Neuronal stem cell (in vitro differentiated cells): ENCODE measurements at regions not wholly inside any gene's neighbourhood (a gene's known extent, or its start where the extent isn't known, plus 50 kb on each side); places are given as distances from the start of the nearest gene placed in this dataset.
A peak's percentile ranks its signal among the peaks of the same experiment; 100 is the strongest.
"Not testable (repeated sequence)": the region's sequence is repeated elsewhere in the genome, so short reads cannot be mapped to it uniquely, and the experiment has no call there.

ENCODE experiments used
- DNase-seq: peaks from one replicate; pipeline ENCODE4 v3.0.0-alpha.2; 2013; ENCODE audit warnings: low spot score
- H2AFZ ChIP-seq: one replicate; pipeline ENCODE4 v1.6.1; 2013; ENCODE audit warnings: mild to moderate bottlenecking, low read length, inconsistent platforms
- H2AK5ac ChIP-seq: 2 replicates; pipeline ENCODE4 v1.6.1; 2013; ENCODE audit warnings: low read depth, mild to moderate bottlenecking, inconsistent platforms, low read length, moderate library complexity, mixed read lengths
- H2BK120ac ChIP-seq: 2 replicates; pipeline ENCODE4 v1.6.1; 2013; ENCODE audit warnings: low read depth, mild to moderate bottlenecking, inconsistent platforms, low read length, moderate library complexity, mixed read lengths
- H2BK12ac ChIP-seq: one replicate; pipeline ENCODE4 v1.6.1; 2013; ENCODE audit warnings: low read length, inconsistent platforms
- H2BK15ac ChIP-seq: 2 replicates; pipeline ENCODE4 v1.6.1; 2013; ENCODE audit warnings: mild to moderate bottlenecking, low read length, inconsistent platforms, mixed read lengths
- H2BK5ac ChIP-seq: one replicate; pipeline ENCODE4 v1.6.1; 2013; ENCODE audit warnings: inconsistent platforms, mild to moderate bottlenecking, low read length, moderate library complexity
- H3K14ac ChIP-seq: one replicate; pipeline ENCODE4 v1.6.1; 2013; ENCODE audit warnings: low read length, inconsistent platforms
- H3K18ac ChIP-seq: 2 replicates; pipeline ENCODE4 v1.6.1; 2013; ENCODE audit warnings: low read length, inconsistent platforms
- H3K23ac ChIP-seq: 2 replicates; pipeline ENCODE4 v1.6.1; 2013; ENCODE audit warnings: low read depth, mild to moderate bottlenecking, mixed read lengths, low read length, inconsistent platforms; ENCODE audit not compliant: poor library complexity
- H3K27ac ChIP-seq: replicated peaks from 3 replicates; pipeline ENCODE4 v1.5.1; 2013; ENCODE audit warnings: low read length, inconsistent platforms
- H3K27me3 ChIP-seq, 3 experiments: 2 replicates each; pipeline ENCODE4 v1.6.1; 2013; ENCODE audit warnings: low read length in 3 of 3, mild to moderate bottlenecking in 2 of 3, inconsistent platforms in 1 of 3, low read depth in 1 of 3, mixed read lengths in 1 of 3, moderate library complexity in 1 of 3; ENCODE audit not compliant: control insufficient read depth in 3 of 3, insufficient read depth in 3 of 3
- H3K36me3 ChIP-seq, 2 donors: replicated peaks in 1 of 2; 2 replicates each; pipeline ENCODE4 v1.6.1; 2013; ENCODE audit warnings: low read length in 2 of 2; ENCODE audit not compliant: control insufficient read depth in 2 of 2, insufficient read depth in 2 of 2
- H3K4ac ChIP-seq: 2 replicates; pipeline ENCODE4 v1.6.1; 2013; ENCODE audit warnings: inconsistent platforms, mild to moderate bottlenecking, low read length, moderate library complexity
- H3K4me1 ChIP-seq, 2 donors: 1 replicate in 1 of 2; 2 replicates in 1 of 2; pipeline ENCODE4 v1.6.1; 2013; ENCODE audit warnings: low read length in 2 of 2, low read depth in 1 of 2; ENCODE audit not compliant: control insufficient read depth in 2 of 2, insufficient read depth in 1 of 2
- H3K4me2 ChIP-seq: one replicate; pipeline ENCODE4 v1.6.1; 2013; ENCODE audit warnings: mild to moderate bottlenecking, low read length, inconsistent platforms; ENCODE audit not compliant: insufficient read depth, poor library complexity, severe bottlenecking
- H3K4me3 ChIP-seq, 2 donors: 2 replicates each; pipeline ENCODE4 v1.5.1; 2013; ENCODE audit warnings: low read length in 2 of 2, mild to moderate bottlenecking in 2 of 2, inconsistent platforms in 1 of 2, moderate library complexity in 1 of 2
- H3K79me1 ChIP-seq: one replicate; pipeline ENCODE4 v1.6.1; 2013; ENCODE audit warnings: low read depth, mild to moderate bottlenecking, inconsistent platforms, low read length, moderate library complexity
- H3K9ac ChIP-seq: one replicate; pipeline ENCODE4 v1.6.1; 2013; ENCODE audit warnings: mild to moderate bottlenecking, low read depth, low read length, inconsistent platforms; ENCODE audit not compliant: poor library complexity
- H3K9me3 ChIP-seq, 2 donors: replicated peaks in 1 of 2; 2 replicates each; pipeline versions ENCODE3 to v1.6.1; 2013; ENCODE audit warnings: low read length in 2 of 2, mild to moderate bottlenecking in 2 of 2, inconsistent platforms in 1 of 2, low read depth in 1 of 2, mixed read lengths in 1 of 2, moderate library complexity in 1 of 2; ENCODE audit not compliant: control insufficient read depth in 2 of 2, insufficient read depth in 1 of 2
- H4K8ac ChIP-seq: one replicate; pipeline ENCODE4 v1.6.1; 2013; ENCODE audit warnings: low read depth, mild to moderate bottlenecking, inconsistent platforms, low read length, moderate library complexity
- H4K91ac ChIP-seq: one replicate; pipeline ENCODE4 v1.6.1; 2013; ENCODE audit warnings: low read length, low read depth, mild to moderate bottlenecking, inconsistent platforms; ENCODE audit not compliant: poor library complexity
- WGBS, 2 donors: extraction: QIAGEN DNeasy Blood & Tissue Kit; methylation state at CpG; one replicate each; pipeline ENCODE4 v1.1.7; 2013; ENCODE audit warnings: missing lambda C conversion rate in 2 of 2, mixed read lengths in 1 of 2; ENCODE audit not compliant: insufficient read length in 2 of 2, insufficient replicate concordance in 1 of 2; ENCODE audit errors: extremely low coverage in 2 of 2; 5-methylcytosine and 5-hydroxymethylcytosine counted together

DNA sequence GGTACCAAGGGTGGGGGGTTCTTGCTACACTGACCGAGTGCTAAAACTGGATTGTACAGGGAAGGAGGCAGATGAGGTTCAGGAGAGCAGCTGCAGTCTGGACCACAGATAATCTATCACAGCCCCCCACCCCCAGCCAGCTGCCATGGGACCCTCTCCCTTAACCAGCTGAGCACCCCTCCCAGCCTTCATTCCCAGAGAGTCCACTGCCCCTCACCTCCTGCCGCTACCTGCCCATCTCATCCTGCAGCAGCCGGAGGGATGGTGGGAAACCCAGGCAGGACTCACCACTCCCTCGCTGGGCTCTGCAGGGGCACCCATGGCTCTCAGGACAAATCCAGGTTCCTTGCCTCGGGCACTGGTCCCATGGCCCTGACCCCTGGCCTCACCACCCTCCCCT, 66.7 kb downstream of the MRPL36 start:
- H3K27ac ChIP-seq = no peak overlapping the region
- no peaks in the 10 kb centered on the region for H3K27me3 ChIP-seq
- no peak overlapping the region for H3K9ac ChIP-seq
- WGBS, 2 donors = no CpG with 5 or more reads among the region's 5 CpGs
- H3K4me3 ChIP-seq = no peak overlapping the region
- no peak overlapping the region for H2BK12ac ChIP-seq
- no peak overlapping the region for H4K8ac ChIP-seq
- peak overlapping the region; percentile 75 for H2BK15ac ChIP-seq
- no peak for DNase-seq
- H3K4me2 ChIP-seq = no peak overlapping the region
- no peak overlapping the region for H3K4ac ChIP-seq
- no peak overlapping the region for H3K23ac ChIP-seq
- no peak overlapping the region for H2BK120ac ChIP-seq
- H3K4me1 ChIP-seq = no peaks in the 10 kb centered on the region
- H3K18ac ChIP-seq = no peak overlapping the region
- peak overlapping the region; percentile 71 for H3K14ac ChIP-seq
- peak overlapping the region; percentile 46 for H2AK5ac ChIP-seq
- no peaks in the 10 kb centered on the region for H3K9me3 ChIP-seq
- no peaks in the 10 kb centered on the region for H3K36me3 ChIP-seq
- H4K91ac ChIP-seq = no peak overlapping the region
- no peaks in the 10 kb centered on the region for H3K79me1 ChIP-seq
- H2AFZ ChIP-seq = no peak overlapping the region
- H2BK5ac ChIP-seq = peak overlapping the region; percentile 24

DNA sequence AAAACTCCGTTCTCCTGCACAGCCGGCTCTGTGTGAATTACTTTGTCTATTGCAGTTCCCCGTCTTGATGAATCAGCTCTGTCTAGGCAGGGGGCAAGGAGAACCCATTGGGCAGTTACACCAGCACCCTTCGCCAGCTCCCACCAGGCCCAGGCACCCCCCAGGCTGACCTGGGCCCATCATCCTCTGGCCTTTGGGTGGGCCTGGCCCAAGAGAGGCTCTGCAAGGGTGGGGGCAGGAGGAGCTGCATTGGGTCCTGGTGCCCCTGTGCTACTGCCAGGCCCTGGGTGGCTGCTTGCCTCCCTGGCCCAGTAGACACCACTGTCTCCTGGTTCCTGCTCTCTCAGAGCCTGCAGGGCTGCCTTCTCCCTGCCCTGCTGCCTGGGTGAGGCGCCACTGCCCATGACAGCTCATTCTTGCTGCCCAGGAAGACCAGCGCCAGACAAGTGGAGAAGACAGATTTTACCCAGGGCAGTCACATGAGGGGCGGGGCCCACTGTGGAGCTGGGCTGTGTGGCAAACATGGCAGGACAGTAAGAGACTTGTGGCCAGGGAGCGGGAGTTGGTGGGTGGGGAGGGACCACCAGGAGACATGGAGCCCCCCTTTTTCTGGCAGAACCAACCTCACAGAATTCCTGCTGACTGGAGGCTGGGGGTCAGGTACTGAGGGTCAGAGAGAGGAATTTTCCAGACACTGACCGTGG, 67.2 kb downstream of the MRPL36 start:
- Histone ChIP-seq H2AFZ (no peak overlapping the region), H2BK5ac (no peak overlapping the region), H3K4me3 (no peak overlapping the region), H3K9me3 (no peaks in the 10 kb centered on the region), H3K4me2 (no peak overlapping the region), H3K23ac (peak overlapping the region; percentile 43), H3K14ac (peak overlapping the region; percentile 94), H2BK120ac (no peak overlapping the region), H4K8ac (peak overlapping the region; percentile 65), H3K27ac (no peak overlapping the region), H3K9ac (peak overlapping the region; percentile 70), H2BK12ac (no peak overlapping the region), H3K36me3 (no peaks in the 10 kb centered on the region), H2AK5ac (no peak overlapping the region), H3K4ac (no peak overlapping the region), H3K27me3 (no peaks in the 10 kb centered on the region), H3K18ac (peak overlapping the region; percentile 38), H2BK15ac (peak overlapping the region; percentile 75), H3K4me1 (no peaks in the 10 kb centered on the region), H3K79me1 (no peaks in the 10 kb centered on the region), H4K91ac (no peak overlapping the region)
- WGBS, 2 donors = no CpG with 5 or more reads among the region's 9 CpGs
- no peak for DNase-seq

DNA sequence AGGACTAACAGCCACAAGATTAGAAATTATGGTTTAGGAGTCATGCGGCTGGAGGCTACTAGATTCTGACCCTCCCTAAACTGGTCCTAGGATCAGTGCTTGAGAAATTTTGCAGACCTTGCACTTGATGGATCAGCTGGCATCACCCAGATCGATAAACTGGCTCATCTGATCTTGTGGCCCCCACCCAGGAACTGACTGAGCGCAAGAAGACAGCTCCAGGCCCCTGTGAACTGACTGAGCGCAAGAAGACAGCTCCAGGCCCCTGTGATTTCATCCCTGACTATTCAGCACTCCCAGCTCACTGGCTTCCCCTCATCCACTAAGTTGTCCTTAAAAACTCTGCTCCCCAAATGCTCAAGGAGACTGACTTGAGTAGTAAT, 67.8 kb downstream of the MRPL36 start:
- not testable (repeated sequence) for H3K9me3 ChIP-seq, DNase-seq, H2BK15ac ChIP-seq, H3K9ac ChIP-seq, H3K4me2 ChIP-seq, H2BK5ac ChIP-seq, H4K91ac ChIP-seq, H3K4me3 ChIP-seq, H3K4ac ChIP-seq, H4K8ac ChIP-seq, H2AK5ac ChIP-seq, H3K79me1 ChIP-seq, H2AFZ ChIP-seq, H3K18ac ChIP-seq, H3K27me3 ChIP-seq, H3K36me3 ChIP-seq, H2BK12ac ChIP-seq, H3K14ac ChIP-seq, H3K4me1 ChIP-seq, H2BK120ac ChIP-seq, H3K27ac ChIP-seq, H3K23ac ChIP-seq
- WGBS, 2 donors = no CpG with 5 or more reads among the region's 4 CpGs

DNA sequence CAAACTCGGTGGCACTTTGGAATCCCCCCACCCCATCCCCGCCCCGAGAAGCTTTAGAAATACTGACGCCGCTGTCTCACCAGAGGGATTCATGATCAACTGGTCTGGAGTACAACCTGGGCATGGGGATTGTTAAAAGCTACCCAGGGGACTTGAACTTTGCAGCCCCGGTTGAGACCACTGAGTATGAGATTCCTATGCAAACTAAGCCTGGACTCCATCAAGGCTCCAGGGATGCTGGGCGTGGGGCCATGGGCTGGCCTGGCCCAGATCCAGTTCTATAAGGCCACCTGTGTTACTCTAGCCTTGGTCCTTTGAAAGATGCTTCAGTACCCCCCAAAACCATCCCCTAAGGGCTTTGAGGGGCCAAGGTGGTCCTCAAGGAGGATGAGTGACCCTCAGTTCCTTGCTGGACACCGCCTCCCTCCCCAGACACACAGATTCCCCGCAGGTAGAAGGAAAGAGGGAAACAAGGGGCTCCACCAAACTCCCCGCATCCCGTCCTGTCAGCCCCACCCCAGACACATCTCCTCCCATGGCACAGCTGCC, 68.5 kb downstream of the MRPL36 start:
- no peak overlapping the region for H3K4me3 ChIP-seq
- H2BK5ac ChIP-seq = no peak overlapping the region
- no peaks in the 10 kb centered on the region for H3K36me3 ChIP-seq
- no peaks in the 10 kb centered on the region for H3K79me1 ChIP-seq
- WGBS, 2 donors = no CpG with 5 or more reads among the region's 11 CpGs
- H3K14ac ChIP-seq = no peak overlapping the region
- H4K8ac ChIP-seq = no peak overlapping the region
- H3K18ac ChIP-seq = no peak overlapping the region
- DNase-seq = no peak
- H3K4me2 ChIP-seq = no peak overlapping the region
- H2AK5ac ChIP-seq = no peak overlapping the region
- no peak overlapping the region for H2BK120ac ChIP-seq
- H4K91ac ChIP-seq = no peak overlapping the region
- no peak overlapping the region for H2AFZ ChIP-seq
- no peak overlapping the region for H3K27ac ChIP-seq
- H3K27me3 ChIP-seq = no peaks in the 10 kb centered on the region
- no peak overlapping the region for H3K9ac ChIP-seq
- H3K9me3 ChIP-seq = no peaks in the 10 kb centered on the region
- H2BK15ac ChIP-seq = no peak overlapping the region
- H3K4ac ChIP-seq = no peak overlapping the region
- H3K4me1 ChIP-seq = peaks cover 0 to 1% of the 10 kb centered on the region in 2 donors
- no peak overlapping the region for H3K23ac ChIP-seq
- H2BK12ac ChIP-seq = no peak overlapping the region
